Muscle layer of colon (tissue), 2 donors: ENCODE measurements at regions not wholly inside any gene's neighbourhood (a gene's known extent, or its start where the extent isn't known, plus 50 kb on each side); places are given as distances from the start of the nearest gene placed in this dataset.

Experiments used
- H3K27ac ChIP-seq: one replicate; pipeline ENCODE4 v1.7.0; 2013; ENCODE audit warnings: low read depth, mild to moderate bottlenecking, low read length, moderate library complexity
- H3K27me3 ChIP-seq, 2 donors: one replicate each; pipeline ENCODE4 v1.7.0; 2013; ENCODE audit warnings: low read length in 2 of 2, mild to moderate bottlenecking in 2 of 2; ENCODE audit not compliant: insufficient read depth in 2 of 2, control insufficient read depth in 1 of 2
- H3K36me3 ChIP-seq: one replicate; pipeline ENCODE4 v1.7.0; 2013; ENCODE audit warnings: mild to moderate bottlenecking, low read length; ENCODE audit not compliant: insufficient read depth
- H3K4me1 ChIP-seq: one replicate; pipeline ENCODE4 v1.7.0; 2013; ENCODE audit warnings: mild to moderate bottlenecking, low read length; ENCODE audit not compliant: insufficient read depth
- H3K4me3 ChIP-seq, 2 donors: one replicate each; pipeline ENCODE4 v1.7.0; 2013; ENCODE audit warnings: low read length in 2 of 2, low read depth in 1 of 2, mild to moderate bottlenecking in 1 of 2, moderate library complexity in 1 of 2
- H3K9ac ChIP-seq: one replicate; pipeline ENCODE4 v1.7.0; 2013; ENCODE audit warnings: low read length
- H3K9me3 ChIP-seq: one replicate; pipeline ENCODE4 v1.7.0; 2013; ENCODE audit warnings: mild to moderate bottlenecking, low read length
- donor health status: abdominal sarcoma.
- donor health status: Adenocarcinoma of cecum.

DNA sequence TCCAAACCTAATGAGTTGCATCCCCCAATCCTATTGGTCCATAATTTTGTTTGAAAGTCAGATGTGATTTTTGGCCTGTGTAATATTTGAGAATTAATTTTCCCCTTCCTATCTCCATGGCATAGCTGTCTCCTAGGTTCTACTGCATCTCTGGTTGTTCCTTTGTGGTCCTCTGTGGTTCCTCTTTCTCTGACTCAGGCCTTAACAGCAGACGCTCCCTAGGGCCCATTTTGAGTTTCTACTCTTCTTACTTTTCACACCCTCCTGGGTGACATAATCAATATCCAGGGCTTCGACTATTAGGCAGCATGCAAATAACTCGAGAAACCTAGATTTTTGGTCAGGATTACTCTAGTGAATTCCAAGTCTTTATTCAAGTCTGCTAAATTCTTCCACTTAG lies 160.7 kb downstream of the RFC3 start:
- H3K36me3 ChIP-seq, result no peaks in the 10 kb centered on the region
- H3K27me3 ChIP-seq, result no peaks in the 10 kb centered on the region
- no peaks in the 10 kb centered on the region for H3K4me1 ChIP-seq
- no peak overlapping the region for H3K27ac ChIP-seq
- no peak overlapping the region for H3K9ac ChIP-seq
- no peaks in the 10 kb centered on the region for H3K9me3 ChIP-seq
- H3K4me3 ChIP-seq, result no peak overlapping the region

DNA sequence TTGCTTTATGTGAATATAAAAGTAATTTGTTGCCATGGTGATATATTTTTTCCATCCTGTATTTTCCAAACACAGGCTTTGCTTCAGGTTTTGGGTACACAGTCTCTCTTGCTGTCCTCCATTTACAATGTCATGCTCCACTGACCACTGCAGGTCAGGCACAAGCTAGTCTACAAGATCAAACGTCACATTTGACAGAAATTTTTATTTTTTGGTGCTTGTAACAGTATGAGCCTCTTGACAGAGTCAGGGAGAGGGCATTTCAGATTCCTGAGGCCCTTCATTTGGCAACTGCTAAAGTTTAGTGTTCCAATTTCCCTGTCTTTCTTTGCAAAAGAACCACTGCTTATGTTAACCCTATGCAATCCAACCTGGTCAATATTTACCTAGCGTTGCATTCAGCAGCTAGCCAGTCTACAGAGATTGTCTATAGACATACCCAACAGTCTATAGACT lies 175.0 kb downstream of the RFC3 start:
- no peak overlapping the region for H3K4me3 ChIP-seq
- H3K9me3 ChIP-seq, result no peaks in the 10 kb centered on the region
- H3K36me3 ChIP-seq, result no peaks in the 10 kb centered on the region
- no peak overlapping the region for H3K27ac ChIP-seq
- H3K27me3 ChIP-seq, result no peaks in the 10 kb centered on the region
- H3K4me1 ChIP-seq, result no peaks in the 10 kb centered on the region
- no peak overlapping the region for H3K9ac ChIP-seq

- Histone ChIP-seq H3K27ac (no peak overlapping the region), H3K4me3 (no peak overlapping the region), H3K9ac (no peak overlapping the region), H3K27me3 (no peaks in the 10 kb centered on the region), H3K4me1 (peaks cover 6% of the 10 kb centered on the region), H3K9me3 (no peaks in the 10 kb centered on the region), H3K36me3 (no peaks in the 10 kb centered on the region)
Measured at GRCh38 chr13:33994198-33994597, 176.2 kb downstream of the RFC3 start.

- Histone ChIP-seq H3K4me3 (no peak overlapping the region), H3K36me3 (no peaks in the 10 kb centered on the region), H3K4me1 (peaks cover 13% of the 10 kb centered on the region), H3K27ac (no peak overlapping the region), H3K9ac (no peak overlapping the region), H3K27me3 (no peaks in the 10 kb centered on the region), H3K9me3 (no peaks in the 10 kb centered on the region)
Measured at GRCh38 chr13:33994826-33995502, 177.0 kb downstream of the RFC3 start.

DNA sequence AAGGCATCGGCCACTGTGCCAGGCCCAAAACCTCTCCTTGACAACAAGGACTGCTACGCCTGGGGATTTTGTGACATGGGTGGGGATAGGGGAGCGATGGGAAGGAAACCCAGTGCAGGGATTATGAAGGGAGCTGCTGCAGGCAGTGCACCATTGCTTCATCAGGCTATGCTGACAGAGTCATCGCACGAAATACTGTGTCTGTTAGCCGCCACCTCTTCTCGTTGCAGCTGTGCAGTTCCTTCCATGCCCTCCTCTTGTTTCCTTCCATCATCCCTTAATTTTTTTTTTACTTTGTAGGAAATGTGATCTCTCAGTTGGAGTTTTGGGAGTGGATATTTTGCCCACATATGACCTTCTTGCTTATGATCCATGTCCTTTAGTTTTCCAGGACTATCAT lies 178.7 kb downstream of the RFC3 start:
- Histone ChIP-seq H3K9ac (no peak overlapping the region), H3K9me3 (no peaks in the 10 kb centered on the region), H3K27me3 (no peaks in the 10 kb centered on the region), H3K4me1 (peaks cover 18% of the 10 kb centered on the region), H3K36me3 (no peaks in the 10 kb centered on the region), H3K4me3 (no peak overlapping the region), H3K27ac (no peak overlapping the region)

GRCh38 chr13:33997574-33997973 lies 179.6 kb downstream of the RFC3 start:
- Histone ChIP-seq H3K9ac (no peak overlapping the region), H3K27me3 (no peaks in the 10 kb centered on the region), H3K9me3 (no peaks in the 10 kb centered on the region), H3K36me3 (no peaks in the 10 kb centered on the region), H3K27ac (no peak overlapping the region), H3K4me3 (no peak overlapping the region), H3K4me1 (peaks cover 18% of the 10 kb centered on the region)

DNA sequence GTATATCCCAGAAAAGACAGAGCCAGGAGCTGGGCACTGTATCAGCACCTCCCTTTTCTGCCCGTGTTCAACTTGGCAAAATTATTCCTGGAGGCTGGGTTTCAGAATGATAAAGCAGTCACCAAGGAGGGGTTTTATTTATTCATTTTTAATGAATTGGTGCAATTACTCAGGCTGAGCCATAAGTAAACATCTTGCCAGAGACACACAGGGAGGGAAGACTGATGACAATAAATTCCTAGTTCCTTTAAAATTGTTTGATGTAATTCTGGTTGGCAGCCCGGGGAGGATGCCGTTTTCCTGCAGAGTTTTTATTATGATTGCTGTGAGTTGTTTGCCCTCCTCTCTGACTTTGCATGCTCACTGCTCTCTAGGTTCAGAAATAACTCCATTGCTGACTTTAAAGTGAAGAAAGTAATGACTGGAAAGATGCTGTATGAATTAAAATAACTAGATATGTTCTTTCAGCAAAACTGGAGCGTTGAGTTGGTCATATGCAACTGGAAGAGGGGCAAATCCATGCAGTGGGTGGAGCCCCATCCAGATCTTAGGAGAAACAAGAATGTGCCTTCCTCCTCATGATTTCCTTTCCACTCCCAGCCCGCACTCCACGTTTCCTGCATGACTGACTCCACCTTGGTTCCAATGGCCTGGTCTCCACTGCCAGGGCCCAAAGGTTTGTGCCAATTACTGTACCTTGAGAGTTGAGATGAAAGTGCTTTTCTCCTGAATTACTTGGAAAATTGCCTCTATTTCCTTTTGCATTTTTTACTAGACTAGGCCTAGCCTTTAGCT lies 182.1 kb downstream of the RFC3 start:
- Histone ChIP-seq H3K27ac (no peak overlapping the region), H3K9ac (no peak overlapping the region), H3K9me3 (no peaks in the 10 kb centered on the region), H3K4me3 (no peak overlapping the region), H3K27me3 (no peaks in the 10 kb centered on the region), H3K36me3 (no peaks in the 10 kb centered on the region), H3K4me1 (peaks cover 18% of the 10 kb centered on the region)

DNA sequence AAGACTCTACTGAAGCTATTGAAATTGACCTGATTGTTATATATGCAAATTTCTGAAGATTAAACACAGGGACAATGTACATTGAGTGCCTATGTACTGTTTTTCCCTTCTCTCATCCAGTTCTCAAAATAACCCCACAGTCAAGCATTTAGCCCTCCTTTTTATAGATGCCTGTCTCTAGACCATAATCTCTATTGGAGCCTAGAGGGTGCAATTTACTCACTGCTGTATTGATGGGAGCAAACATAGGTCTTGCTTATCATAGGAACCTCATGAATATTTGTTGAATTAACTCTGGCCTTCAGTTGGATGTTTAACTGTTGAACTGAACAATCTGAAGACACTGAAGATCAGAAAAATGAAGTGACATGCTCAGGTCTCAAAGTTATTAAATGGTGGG lies 183.0 kb downstream of the RFC3 start:
- H3K4me3 ChIP-seq, result no peak overlapping the region
- H3K4me1 ChIP-seq, result peaks cover 18% of the 10 kb centered on the region
- H3K36me3 ChIP-seq, result no peaks in the 10 kb centered on the region
- H3K9ac ChIP-seq, result no peak overlapping the region
- no peaks in the 10 kb centered on the region for H3K9me3 ChIP-seq
- no peak overlapping the region for H3K27ac ChIP-seq
- no peaks in the 10 kb centered on the region for H3K27me3 ChIP-seq

GRCh38 chr13:34001389-34001788 lies 183.4 kb downstream of the RFC3 start:
- no peak overlapping the region for H3K4me3 ChIP-seq
- no peaks in the 10 kb centered on the region for H3K27me3 ChIP-seq
- no peak overlapping the region for H3K9ac ChIP-seq
- peaks cover 18% of the 10 kb centered on the region for H3K4me1 ChIP-seq
- H3K36me3 ChIP-seq, result no peaks in the 10 kb centered on the region
- no peaks in the 10 kb centered on the region for H3K9me3 ChIP-seq
- no peak overlapping the region for H3K27ac ChIP-seq

GRCh38 chr13:34002141-34002540 lies 184.2 kb downstream of the RFC3 start:
- Histone ChIP-seq H3K9me3 (no peaks in the 10 kb centered on the region), H3K27ac (no peak overlapping the region), H3K4me1 (peaks cover 18% of the 10 kb centered on the region), H3K4me3 (no peak overlapping the region), H3K9ac (no peak overlapping the region), H3K36me3 (no peaks in the 10 kb centered on the region), H3K27me3 (no peaks in the 10 kb centered on the region)

DNA sequence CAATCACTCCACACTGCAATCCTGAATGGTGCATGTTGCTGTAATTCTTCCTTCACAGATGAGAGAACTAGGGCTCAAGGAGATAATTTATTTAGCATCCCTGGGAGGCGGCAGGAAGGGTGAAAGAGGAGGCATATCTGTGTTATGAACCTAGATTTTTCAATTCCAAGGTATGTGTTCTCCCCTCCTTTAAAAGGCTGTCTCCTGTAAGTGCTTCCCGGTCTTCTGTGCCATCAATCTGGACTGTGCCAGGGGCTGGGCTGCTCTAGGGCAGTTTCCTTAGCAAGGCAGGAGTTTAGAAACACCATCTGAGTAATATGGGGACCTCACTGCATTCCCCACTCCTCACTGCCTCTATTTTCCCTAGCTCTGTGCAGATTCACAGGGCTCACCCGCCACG lies 185.0 kb downstream of the RFC3 start:
- no peak overlapping the region for H3K9ac ChIP-seq
- H3K9me3 ChIP-seq, result no peaks in the 10 kb centered on the region
- no peak overlapping the region for H3K4me3 ChIP-seq
- no peaks in the 10 kb centered on the region for H3K27me3 ChIP-seq
- no peak overlapping the region for H3K27ac ChIP-seq
- no peaks in the 10 kb centered on the region for H3K36me3 ChIP-seq
- H3K4me1 ChIP-seq, result peaks cover 18% of the 10 kb centered on the region

GRCh38 chr13:34003656-34004055 lies 185.7 kb downstream of the RFC3 start:
- H3K4me3 ChIP-seq, result no peak overlapping the region
- H3K27me3 ChIP-seq, result no peaks in the 10 kb centered on the region
- H3K9ac ChIP-seq, result no peak overlapping the region
- H3K9me3 ChIP-seq, result no peaks in the 10 kb centered on the region
- no peaks in the 10 kb centered on the region for H3K36me3 ChIP-seq
- no peak overlapping the region for H3K27ac ChIP-seq
- H3K4me1 ChIP-seq, result peaks cover 18% of the 10 kb centered on the region
